GM12891 (cell line): ENCODE measurements at regions not wholly inside any gene's neighbourhood (a gene's known extent, or its start where the extent isn't known, plus 50 kb on each side); places are given as distances from the start of the nearest gene placed in this dataset.

Source experiments
- DNase-seq: peaks from one replicate; pipeline ENCODE4 v3.0.0; 2011; ENCODE audit warnings: low spot score; ENCODE audit not compliant: insufficient read length
- FAIRE-seq: peaks from 2 replicates; lab custom pipeline; 2011; peaks lifted over from hg19 to GRCh38; lab: Jason Lieb, UNC
- PAX5 ChIP-seq: IDR thresholded peaks from 2 replicates; pipeline ENCODE4 v1.6.1; 2011; ENCODE audit warnings: low read length, moderate library complexity, mild to moderate bottlenecking; ENCODE audit not compliant: insufficient read depth, severe bottlenecking
- POLR2A ChIP-seq: IDR thresholded peaks from 2 replicates; pipeline ENCODE4 v1.6.1; 2011; ENCODE audit warnings: low read depth, low read length, control low read depth
- POLR2AphosphoS5 ChIP-seq: IDR thresholded peaks from 2 replicates; pipeline ENCODE4 v1.6.1; 2011; ENCODE audit warnings: low read depth, low read length, control low read depth
- POU2F2 ChIP-seq: IDR thresholded peaks from 2 replicates; pipeline ENCODE4 v1.6.1; 2011; ENCODE audit warnings: low read depth, mild to moderate bottlenecking, control low read depth, low read length, moderate library complexity
- SPI1 ChIP-seq: IDR thresholded peaks from 2 replicates; pipeline ENCODE4 v1.6.1; 2011; ENCODE audit warnings: low read depth, low read length, control low read depth
- TAF1 ChIP-seq: IDR thresholded peaks from 2 replicates; pipeline ENCODE4 v1.6.1; 2011; ENCODE audit warnings: low read depth, low read length, control low read depth

DNA sequence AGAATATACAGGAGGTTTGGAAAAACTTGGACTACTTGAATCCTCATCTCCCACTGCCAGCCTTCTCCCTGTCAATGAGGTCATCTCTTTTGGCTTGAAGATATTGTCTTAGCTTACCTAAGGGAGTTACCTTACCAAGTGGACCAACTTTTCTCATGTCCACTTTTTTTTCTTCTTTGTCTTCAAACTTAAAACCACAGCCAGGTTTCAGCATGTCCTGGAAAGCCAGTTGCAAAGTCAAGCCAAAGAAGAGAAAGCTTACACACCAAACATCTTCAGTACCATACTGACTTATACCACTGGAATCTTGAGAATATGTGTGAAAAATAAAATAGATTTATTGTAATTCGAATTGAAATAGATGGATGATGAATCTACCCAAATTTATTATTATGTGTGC is 520.5 kb downstream of the HTR7 start:
- FAIRE-seq: no peak
- TF ChIP-seq POU2F2: no peak
- no peak for DNase-seq

DNA sequence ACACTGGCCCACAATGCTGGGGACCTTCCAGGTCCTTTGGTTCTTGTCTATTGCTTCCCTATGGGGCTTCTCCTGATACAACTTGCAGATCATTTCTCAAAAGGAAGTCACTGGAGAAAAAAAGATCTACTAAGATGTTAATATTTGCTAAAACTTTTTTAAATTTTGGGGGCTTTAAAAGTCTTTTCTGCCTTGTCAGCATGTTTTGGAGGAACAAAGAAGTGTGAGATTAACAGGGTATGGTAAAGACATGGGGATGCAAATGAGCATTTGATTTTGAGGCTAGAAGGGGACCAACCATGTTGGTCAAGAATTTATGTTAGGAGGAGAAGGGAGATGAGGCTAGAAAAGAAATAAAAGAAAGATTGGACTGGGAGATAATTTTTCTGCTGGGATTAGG is 515.4 kb downstream of the HTR7 start:
- FAIRE-seq: no peak
- DNase-seq: no peak
- TF ChIP-seq POLR2AphosphoS5: no peak
- TF ChIP-seq PAX5: no peak
- no peak for TF ChIP-seq SPI1
- no peak for TF ChIP-seq POLR2A
- no peak for TF ChIP-seq POU2F2
- no peak for TF ChIP-seq TAF1

DNA sequence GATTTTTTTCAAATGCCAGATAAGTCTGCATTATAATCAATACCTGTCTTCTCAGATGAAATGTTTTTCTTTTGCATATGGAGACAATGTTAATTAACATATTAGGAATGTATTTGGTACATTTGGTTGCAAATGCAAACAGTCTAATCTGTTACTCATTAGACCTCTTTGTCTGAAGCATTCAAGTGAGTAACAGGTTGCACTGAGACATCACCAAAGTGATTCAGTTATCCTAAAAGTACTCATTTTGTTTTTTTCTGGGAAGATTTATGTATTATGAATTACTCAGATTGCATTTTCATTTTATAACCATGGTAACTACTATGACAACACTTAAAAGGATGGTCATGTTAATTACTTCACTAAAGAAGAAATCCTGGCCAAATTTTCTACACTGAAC is 513.6 kb downstream of the HTR7 start:
- TF ChIP-seq POLR2A: no peak
- no peak for TF ChIP-seq PAX5
- TF ChIP-seq TAF1: no peak
- no peak for TF ChIP-seq POLR2AphosphoS5
- no peak for TF ChIP-seq POU2F2
- no peak for TF ChIP-seq SPI1
- no peak for FAIRE-seq
- no peak for DNase-seq

DNA sequence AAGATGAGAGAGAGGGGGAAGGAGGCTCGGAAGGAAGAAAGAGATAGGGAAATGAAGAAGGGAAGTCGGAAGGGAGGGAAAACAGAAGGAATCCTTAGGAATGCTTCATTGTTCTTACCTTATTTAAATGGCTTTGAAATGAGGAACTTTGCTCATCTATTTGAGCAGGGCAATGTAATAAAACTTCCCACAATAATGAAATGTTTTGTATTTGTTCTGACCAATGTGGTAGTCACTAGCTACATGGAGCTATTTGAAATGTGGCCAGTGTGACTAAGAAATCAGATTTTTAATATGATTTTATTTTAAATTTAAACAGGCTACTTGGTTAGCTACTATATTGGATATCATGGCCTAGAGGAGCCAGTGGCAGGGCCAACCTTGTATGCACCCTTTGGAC is 510.6 kb downstream of the HTR7 start:
- no peak for DNase-seq
- FAIRE-seq: no peak

DNA sequence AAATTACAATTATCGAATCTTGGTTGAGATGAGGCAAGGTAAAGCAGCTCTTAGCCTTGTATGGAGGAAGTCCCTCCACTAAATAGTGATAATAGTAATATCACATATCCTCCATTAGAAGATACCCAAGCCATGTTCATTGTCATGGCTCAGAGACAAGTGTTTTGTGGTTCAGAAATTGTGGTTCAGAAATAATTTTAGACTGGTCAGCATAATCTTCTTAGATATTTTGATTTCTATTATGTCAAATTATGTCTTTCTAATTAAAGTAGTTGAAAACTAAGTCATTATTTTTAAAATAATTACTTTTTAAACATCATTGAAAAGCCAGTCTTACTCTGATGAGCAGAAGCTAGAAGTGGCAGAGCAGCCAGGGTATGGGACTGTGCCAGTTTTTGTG is 507.7 kb downstream of the HTR7 start:
- no peak for FAIRE-seq
- no peak for DNase-seq
- TF ChIP-seq POLR2AphosphoS5 (no peak), PAX5 (no peak), TAF1 (no peak), POLR2A (no peak), POU2F2 (no peak), SPI1 (no peak)

More for the DNA sequence above, 510.6 kb downstream of the HTR7 start:
- TF ChIP-seq POLR2AphosphoS5 (no peak), POU2F2 (no peak), POLR2A (no peak), TAF1 (no peak), PAX5 (no peak), SPI1 (no peak)

DNA sequence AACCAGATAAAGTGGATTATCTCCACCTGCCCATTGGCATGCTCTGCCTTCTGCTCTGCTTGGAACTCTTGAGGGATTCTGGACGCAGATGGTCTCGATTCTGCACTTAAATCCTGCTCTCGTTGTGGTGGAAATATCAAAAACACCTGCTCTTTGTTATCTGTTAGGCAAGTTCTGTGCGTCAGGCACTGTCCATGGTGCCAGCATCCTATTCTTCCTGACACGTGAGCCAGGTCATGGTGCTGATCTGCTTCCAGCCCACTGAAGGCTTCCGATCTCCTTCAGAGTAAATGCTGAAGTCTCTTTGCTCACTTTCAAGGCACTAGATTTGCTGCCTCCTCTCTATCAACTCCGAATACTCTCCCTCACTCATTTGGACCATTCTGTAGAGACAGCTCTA is 505.6 kb downstream of the HTR7 start:
- FAIRE-seq (no peak), DNase-seq (no peak)
- TF ChIP-seq POLR2A (no peak), PAX5 (no peak), SPI1 (no peak), POU2F2 (no peak), TAF1 (no peak), POLR2AphosphoS5 (no peak)

DNA sequence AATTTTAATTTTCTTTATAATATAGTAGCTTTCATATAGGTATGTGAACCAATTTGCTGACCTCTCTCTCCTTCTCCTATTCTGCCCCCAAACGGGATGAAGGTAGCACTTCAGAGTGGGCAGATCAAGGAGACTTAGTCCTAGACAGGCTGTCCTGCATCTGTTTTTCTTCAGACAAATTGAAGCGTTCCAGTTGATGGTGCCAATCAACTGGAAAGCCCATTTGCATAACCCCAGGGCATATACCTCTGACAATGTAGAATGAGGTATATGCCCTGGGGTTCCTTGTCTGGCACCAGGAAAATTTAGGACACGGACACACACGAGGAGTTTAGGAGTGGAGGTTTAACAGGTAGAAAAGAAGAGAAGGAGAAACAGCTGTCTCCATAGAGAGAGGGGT is 502.9 kb downstream of the HTR7 start:
- FAIRE-seq: no peak
- no peak for DNase-seq
- TF ChIP-seq POU2F2 (no peak), SPI1 (no peak), TAF1 (no peak), POLR2AphosphoS5 (no peak), POLR2A (no peak), PAX5 (no peak)

DNA sequence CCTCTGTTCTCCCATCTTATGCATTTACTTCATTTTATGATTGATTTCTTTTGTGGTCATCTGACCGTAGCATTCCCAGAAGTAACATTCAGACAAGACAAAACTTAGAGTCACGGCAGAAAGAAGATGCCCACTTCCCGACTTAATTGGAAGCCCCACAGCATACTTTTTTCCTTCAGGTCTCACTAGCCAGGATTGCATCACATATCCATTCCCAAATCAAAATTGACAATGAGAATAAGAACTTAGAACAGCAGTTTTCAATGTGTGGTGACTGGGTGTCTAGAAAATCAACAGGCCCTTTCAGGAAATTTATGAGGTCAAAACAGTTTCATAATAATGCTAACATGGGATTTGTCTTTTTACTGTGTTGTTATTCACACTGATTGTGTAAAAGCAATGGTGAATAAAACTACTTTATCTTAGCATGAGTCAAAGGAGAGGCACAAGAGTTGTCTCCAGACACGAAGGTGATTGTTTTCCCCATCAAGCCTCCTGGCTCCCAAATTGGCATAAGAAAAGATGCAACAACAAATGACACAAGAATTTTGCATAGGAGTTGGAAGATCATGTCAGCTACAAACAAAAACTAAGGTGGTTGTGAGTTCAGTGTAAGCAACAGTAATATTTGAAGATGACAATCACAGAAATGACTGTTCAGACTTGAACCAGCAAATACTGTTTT is 493.9 kb downstream of the HTR7 start:
- TF ChIP-seq POU2F2 (no peak), PAX5 (no peak), TAF1 (no peak), SPI1 (no peak), POLR2A (no peak), POLR2AphosphoS5 (no peak)
- DNase-seq: no peak
- no peak for FAIRE-seq

DNA sequence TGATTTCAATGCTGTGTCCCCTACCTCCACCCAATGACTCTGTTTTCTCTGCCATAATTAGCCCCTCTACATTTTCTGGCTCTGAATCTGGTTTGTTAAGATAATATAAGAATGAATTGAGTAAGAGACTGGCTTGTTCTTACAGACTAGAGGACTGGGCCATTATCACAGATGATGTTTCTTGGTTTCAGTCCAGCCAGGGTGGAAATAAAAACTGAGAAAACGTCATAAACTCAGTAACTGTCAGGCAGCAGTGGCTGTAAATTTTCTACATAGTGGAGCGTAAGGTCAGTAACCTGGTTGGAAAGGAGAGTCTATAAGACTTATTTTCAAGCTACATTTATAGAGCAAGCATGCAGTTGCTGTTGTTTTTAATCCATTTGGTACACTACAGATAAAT is 485.4 kb downstream of the HTR7 start:
- FAIRE-seq (no peak), DNase-seq (no peak)
- no peak for TF ChIP-seq TAF1
- no peak for TF ChIP-seq POLR2AphosphoS5
- TF ChIP-seq POU2F2: no peak
- TF ChIP-seq POLR2A: no peak
- no peak for TF ChIP-seq SPI1
- TF ChIP-seq PAX5: no peak

DNA sequence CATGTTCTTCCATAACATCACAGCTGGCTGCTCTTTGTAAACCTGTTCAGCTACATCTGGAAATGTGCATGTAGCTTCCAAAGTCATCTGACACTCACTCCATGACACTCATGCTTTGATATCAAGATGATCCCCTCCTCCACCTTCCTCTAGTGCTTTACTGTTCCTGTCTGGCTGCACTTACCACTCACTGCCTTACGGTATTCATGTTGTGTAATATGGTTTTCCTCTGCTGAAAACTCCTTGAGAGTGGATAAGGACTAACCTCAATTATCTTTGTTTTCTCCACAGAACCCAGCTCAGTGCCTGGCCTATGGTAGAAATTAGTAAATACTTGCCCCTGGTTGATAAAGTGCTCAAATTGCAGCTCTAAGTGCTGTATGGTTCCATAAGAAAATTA is 483.9 kb downstream of the HTR7 start:
- FAIRE-seq (no peak), DNase-seq (no peak)
- TF ChIP-seq TAF1 (no peak), POLR2A (no peak), POLR2AphosphoS5 (no peak), SPI1 (no peak), PAX5 (no peak), POU2F2 (no peak)
